GM18505 (cell line): ENCODE measurements at regions not wholly inside any gene's neighbourhood (a gene's known extent, or its start where the extent isn't known, plus 50 kb on each side); places are given as distances from the start of the nearest gene placed in this dataset.

Experiments used
- ATAC-seq: cut with Tn5 transposase; IDR thresholded peaks from one replicate; pipeline ENCODE4 v1.9.1; 2021; ENCODE audit not compliant: unreplicated experiment
- POLR2A ChIP-seq: IDR thresholded peaks from 4 replicates; pipeline ENCODE4 v1.6.1; 2011; ENCODE audit warnings: borderline replicate concordance; ENCODE audit not compliant: insufficient read depth, insufficient read length; ENCODE audit errors: extremely low read depth

DNA sequence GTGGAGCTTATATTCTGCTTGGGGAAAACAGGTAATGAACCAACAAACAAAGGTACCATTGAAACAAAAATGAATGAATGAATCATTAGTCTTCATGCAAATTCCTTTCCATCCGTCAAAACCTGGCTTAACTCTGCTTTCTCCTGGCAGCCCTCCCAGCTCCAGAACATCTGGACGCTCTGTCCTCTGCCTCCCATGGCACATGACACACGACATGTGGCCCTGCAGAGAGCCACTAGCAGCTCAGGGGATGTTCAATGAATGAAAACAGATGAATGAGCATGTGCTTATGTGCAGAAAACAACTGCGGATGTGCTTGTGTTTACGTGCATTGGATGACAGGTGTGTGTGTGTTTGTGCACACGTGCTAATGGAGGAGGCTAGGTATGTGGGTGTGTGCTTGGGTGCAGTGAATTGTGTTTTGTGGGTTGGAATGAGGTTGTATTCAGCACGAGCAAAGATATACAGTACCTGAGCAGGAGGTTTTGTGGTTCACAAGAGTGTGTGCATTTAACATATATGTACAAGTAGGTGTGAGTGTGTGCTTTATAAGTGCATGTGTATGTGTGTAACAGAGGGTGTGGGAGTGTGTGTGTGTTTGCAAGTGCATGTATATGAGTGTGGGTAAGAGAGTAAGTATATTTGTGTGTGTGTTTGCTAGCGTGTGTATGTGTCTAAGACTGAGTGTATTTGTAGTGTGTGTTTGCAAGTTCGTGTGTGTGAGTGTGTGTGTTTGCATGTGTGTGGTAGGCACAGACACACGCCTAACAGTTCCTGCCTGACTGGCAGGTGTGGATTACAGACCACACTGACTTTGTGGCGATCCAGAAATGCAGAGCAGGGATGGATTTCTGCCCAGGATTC, 374.1 kb upstream of the SULF2 start:
- TF ChIP-seq POLR2A = no peak
- no peak for ATAC-seq

DNA sequence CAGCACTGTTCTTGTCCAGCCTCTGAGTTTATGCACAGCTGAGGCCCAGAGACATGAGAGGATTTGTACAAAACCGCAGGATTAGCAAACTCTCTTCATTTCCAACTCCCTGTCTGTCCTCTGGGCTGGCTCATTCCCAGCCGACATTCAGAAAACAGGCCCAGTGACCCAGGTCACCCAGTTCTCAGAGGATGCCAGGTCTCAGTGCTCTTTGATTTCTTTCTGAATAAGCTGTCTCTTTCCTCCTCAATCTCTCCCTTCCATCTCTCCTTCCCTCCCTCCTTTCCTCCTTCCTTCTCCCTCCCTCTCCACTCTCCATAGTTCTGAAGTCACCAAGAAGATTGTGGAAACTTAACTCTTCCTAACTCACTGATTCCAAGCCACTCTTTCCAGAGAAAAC, 372.7 kb upstream of the SULF2 start:
- TF ChIP-seq POLR2A = no peak
- no peak for ATAC-seq

DNA sequence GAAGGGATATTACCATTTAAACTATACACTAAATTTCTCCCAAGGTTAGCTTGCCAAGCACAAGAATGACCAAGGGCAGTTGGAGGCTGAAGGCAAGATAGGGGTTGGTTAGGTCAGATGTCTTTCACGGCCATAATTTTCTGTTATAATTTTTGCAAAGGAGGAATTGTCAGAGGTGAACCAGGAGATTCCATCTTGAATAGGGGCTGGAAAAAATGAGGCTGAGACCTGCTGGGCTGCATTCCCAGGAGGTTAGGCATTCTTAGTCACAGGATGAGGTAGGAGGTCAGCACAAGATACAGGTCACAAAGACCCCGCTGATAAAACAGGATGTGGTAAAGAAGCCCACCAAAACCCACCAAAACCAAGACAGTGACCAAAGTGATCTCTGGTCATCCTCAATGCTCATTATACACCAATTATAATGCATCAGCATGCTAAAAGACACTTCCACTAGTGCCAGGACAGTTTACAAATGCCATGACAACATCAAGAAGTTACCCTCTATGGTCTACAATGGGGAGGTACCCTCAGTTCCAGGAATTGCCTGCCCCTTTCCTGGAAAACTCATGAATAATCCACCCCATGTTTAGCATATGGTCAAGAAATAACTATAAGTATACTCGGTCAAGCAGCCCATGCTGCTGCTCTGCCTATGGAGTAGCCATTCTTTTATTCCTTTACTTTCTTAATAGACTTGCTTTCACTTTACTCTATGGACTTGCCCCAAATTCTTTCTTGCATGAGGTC, 371.8 kb upstream of the SULF2 start:
- no peak for ATAC-seq
- TF ChIP-seq POLR2A = no peak

DNA sequence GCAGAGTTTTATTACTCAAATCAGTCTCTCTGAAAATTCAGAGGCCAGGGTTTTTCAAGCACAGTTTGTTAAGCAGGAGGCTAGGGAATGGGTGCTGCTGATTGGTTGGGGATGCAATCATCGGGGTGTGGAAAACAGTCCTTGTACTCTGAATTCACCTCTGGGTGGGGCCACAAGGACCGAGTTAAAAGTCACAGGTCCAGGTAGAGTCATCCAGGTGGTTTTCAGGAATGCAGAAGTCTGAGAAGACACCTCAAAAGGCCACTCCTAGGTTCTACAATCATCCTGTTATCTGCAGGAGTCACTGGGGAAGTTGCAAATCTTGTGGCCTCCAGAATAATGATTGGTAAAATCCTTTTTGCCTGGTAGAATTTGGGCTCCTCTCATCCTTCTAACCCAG, 371.2 kb upstream of the SULF2 start:
- no peak for ATAC-seq

DNA sequence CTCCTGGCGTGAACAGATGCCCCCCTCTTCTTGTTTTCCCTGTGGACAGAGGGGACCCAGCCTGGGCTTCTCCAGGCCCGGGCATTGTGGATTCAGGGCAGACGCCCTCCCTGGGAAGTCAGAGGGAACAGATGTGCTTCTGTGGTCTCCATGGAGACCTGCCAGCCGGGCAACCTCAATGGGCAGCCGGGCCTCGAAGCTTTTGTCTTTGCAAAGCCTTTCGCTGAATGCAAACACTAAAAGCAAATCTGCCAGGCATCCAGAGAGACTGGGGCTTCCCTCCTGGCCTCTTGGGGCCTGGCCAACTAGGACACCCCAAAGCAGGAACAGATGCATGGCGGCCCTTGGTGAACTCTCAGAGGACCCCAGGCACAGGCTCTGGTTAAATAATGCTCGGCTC, 370.0 kb upstream of the SULF2 start:
- no peak for ATAC-seq
- TF ChIP-seq POLR2A = no peak

More for the DNA sequence above, 371.2 kb upstream of the SULF2 start:
- no peak for TF ChIP-seq POLR2A

DNA sequence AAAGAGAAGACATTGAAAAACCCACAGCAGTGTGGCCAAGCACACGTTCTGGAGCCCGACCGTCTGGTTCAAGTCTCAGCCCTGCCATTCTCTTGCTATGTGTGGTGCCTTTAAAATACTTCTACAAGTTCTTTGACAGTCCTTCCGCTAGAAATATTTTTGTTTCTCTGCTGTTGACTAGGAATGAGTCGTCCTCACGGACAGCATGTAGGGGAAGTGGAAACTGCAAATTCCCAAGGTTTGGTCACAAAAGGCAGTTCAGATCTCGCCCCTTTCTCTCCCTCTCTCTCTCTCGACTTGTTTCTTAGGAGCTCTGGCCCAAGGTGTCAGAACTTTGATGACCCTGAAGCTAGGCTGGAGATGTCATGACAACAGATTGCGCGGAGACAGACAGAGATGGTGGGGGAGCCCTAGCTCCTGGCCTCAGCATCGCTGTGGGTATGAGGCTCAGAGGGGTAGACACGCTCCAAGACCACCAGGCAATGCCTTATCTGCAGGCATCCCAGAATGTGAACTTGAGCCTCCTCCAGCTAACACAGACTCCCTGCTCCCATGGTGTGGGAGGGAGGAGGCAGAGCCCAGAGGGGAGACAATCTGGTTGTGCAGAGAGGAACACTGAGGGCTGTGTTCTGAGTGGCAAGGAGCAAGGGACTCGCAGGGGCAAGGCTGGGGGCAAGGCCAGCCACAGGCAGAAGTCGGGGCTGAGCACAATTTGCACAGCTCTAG, 368.9 kb upstream of the SULF2 start:
- no peak for ATAC-seq
- TF ChIP-seq POLR2A = no peak

DNA sequence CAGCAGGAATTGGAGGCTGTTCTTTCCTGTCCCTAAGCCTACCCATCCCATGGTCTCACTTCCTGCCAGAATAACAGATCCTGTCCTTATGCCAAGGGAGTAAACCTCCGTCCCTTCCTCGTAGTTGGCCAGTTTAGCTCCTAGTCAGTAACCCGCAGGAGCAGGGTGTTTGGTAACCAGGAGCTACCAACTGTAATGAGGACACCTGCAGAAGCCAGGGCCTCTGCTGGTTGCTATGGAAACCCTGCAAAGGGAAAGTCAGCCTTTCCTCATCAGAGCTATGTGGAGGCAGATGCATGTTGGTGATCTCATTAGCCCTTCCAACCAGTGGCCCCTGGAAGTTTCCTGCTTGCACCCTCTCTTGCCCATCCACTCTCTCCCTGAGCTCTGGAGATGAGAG, 368.2 kb upstream of the SULF2 start:
- no peak for TF ChIP-seq POLR2A
- ATAC-seq = no peak

DNA sequence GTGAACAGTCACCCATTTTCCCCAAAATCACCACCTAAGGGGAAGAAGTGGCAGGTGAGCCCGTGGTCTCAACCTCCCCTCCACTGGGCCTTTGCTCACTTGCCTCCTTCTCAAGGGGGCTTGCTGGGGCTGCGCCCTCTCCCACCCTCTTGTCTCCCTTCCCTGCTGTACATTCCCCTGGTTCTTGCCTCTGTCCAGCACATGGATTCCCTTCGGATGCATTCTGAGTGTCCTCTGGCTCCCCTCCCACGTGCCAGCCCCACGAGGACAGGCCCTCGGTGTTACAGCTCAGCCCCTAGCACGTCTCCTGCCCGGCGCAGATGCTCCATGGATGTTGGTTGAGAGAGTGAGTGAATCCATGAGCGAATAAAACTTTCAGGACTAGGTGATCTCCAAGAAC, 367.8 kb upstream of the SULF2 start:
- no peak for ATAC-seq
- no peak for TF ChIP-seq POLR2A

DNA sequence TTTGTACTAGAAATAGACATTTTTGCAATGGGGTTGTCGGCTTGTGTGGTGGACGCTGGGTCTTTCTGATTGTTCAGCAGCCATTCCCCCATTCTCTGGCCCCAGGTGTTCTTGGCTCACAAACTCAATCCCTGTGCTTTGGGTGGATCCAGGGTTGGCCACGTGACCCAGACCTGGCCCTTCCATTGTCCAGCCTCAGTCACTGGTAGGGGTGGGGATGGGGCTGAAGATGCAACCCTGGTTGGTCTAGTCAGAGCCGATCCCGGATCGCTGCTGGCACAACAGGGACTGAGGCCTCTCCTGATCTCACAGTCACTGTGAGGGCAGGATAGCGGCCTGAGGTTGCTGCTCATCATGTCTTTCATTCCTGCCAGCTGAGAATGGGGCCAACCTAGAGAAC, 365.3 kb upstream of the SULF2 start:
- TF ChIP-seq POLR2A = no peak

DNA sequence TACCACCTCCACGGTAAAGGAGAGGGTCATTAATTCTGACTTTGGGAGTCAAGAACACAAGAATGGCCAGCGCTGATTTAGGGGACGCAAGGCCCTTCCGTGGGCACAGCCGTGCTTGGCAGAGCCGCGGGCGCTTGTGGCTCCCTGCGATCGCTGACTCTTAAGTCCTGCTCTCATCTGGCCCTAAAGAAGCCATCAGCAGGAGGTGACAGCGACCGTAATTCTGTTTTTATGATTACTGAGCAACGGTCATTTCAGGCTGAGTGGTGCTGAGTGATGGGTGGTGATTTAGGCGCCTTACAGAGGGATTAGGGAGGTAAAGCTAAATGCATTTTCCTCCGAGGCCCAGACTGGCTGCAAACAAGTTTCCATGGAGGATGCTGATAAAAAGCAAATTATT, 364.6 kb upstream of the SULF2 start:
- ATAC-seq = no peak
- TF ChIP-seq POLR2A = no peak

More for the DNA sequence above, 365.3 kb upstream of the SULF2 start:
- no peak for ATAC-seq

DNA sequence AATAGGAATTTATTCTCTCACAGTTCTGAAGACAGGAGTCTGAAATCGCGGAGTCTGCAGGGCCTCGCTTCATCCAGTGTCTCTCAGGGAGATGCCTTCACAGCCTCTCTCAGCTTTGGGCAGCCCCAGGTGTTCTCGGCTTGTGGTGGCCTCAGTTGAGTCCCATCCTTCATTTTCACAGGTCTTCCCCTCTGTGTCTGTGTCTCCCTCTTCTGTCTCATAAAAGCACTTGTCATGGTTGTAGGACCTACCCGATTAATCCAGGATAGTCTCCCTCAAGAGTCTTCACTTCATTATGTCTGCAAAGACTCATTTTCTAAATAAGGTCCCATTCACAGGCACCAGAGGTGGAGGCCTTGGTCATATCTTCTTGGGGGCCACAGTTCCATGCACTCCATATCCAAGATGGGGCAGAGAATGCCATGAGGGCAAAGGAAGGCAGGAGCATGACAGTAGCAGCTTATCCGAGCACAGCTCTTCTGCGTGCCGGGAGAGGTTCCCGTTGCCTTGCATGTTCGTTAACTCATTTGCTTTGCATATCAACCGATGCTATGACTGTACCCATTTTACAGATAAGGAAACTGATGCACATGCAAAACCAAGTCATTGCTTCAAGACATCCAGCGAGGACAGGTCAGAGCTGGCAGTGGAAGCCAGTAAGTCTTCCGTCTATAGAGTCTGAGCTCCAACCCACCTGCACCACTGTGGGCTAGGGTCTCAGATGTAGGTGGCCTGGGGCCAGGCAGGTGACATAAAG, 363.8 kb upstream of the SULF2 start:
- TF ChIP-seq POLR2A = no peak
- no peak for ATAC-seq

DNA sequence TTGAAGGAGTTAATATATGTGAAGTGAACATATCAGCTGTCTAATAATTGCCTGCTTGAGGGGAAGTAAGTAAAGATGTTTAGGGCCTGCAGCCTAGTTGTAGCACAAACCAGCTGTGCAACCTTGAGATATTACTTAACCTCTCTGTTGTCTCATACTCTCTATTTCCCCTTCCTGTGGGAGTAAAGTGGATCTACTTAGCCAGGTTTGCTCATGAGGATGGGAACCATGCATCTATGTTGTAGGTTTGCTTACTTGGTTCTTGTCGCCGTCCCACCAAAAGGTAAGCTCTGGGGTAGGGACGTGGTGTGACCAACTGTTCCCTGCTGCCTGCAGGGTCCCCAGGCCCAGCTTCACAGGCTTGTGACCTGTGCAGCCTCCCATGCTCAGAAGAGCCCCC, 362.7 kb upstream of the SULF2 start:
- TF ChIP-seq POLR2A = no peak
- no peak for ATAC-seq

DNA sequence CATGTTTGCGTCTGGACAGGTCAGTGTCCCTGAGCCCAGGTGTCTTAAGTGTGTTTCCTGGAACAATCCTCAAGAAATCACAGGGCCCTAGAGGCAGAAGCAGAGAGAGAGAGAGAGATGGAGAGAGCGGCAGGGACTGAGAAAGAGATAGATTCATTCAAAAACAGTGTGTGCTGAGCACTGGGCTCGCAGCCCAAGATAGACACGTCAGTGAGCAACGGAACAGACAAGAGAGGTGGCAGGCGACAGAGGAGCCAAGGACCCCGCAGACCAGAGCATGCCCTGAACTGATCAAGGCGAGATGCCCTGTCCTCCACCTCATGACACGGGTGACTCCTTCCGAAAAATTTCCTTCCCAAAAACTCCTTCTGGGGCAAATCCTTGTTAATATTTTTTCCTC, 362.0 kb upstream of the SULF2 start:
- ATAC-seq = no peak
- TF ChIP-seq POLR2A = no peak
